PC-9 (cell line): ENCODE measurements at regions not wholly inside any gene's neighbourhood (a gene's known extent, or its start where the extent isn't known, plus 50 kb on each side); places are given as distances from the start of the nearest gene placed in this dataset.

ENCODE experiments used
- BruUV-seq: library from RNA; stranded (reverse); fragments of 400-500 nt; replicated peaks from 2 replicates; lab custom pipeline; 2021; lab: Mats Ljungman, UMichigan
- CTCF ChIA-PET: fragments of 300-600 bp; sonication (Branson Sonifier 250); formaldehyde crosslinking; loops from one replicate; lab custom pipeline; 2022; ENCODE audit warnings: antibody characterized with exemption; lab: Charles Lee
- POLR2A ChIA-PET: fragments of 300-600 bp; sonication (Branson Sonifier 250); formaldehyde crosslinking; loops from one replicate; lab custom pipeline; 2022; ENCODE audit warnings: antibody characterized with exemption; ENCODE audit not compliant: unreplicated experiment; lab: Charles Lee
- DNase-seq, 2 experiments: peaks; one replicate each; pipeline versions ENCODE4 v3.0.0 to v3.0.0-alpha.2; 2015 to 2022; ENCODE audit warnings: mixed read lengths in 1 of 2
- H2AFZ ChIP-seq: fragments of 200-600 bp; sonication (generic); 2 replicates; pipeline ENCODE4 v1.8.1; 2017; ENCODE audit warnings: antibody characterized with exemption
- H3F3A ChIP-seq: fragments of 200-600 bp; sonication (generic); 2 replicates; pipeline ENCODE4 v1.8.1; 2017; ENCODE audit warnings: antibody characterized with exemption, mild to moderate bottlenecking, low read depth; ENCODE audit not compliant: insufficient read depth
- H3K27ac ChIP-seq: fragments of 200-600 bp; sonication (generic); 2 replicates; pipeline ENCODE4 v1.6.1; 2016; ENCODE audit warnings: mixed run types
- H3K27me3 ChIP-seq: fragments of 200-600 bp; sonication (generic); 2 replicates; pipeline ENCODE4 v1.6.1; 2016; ENCODE audit warnings: low read depth, mixed run types; ENCODE audit not compliant: insufficient read depth
- H3K36me3 ChIP-seq: fragments of 200-600 bp; sonication (generic); 2 replicates; pipeline ENCODE4 v1.6.1; 2016; ENCODE audit warnings: low read depth, mixed run types
- H3K4me1 ChIP-seq: fragments of 200-600 bp; sonication (generic); replicated peaks from 2 replicates; pipeline ENCODE4 v1.6.1; 2016; ENCODE audit warnings: mixed run types; ENCODE audit not compliant: insufficient read depth
- H3K4me2 ChIP-seq: fragments of 200-600 bp; sonication (generic); 2 replicates; pipeline ENCODE4 v1.6.1; 2017; ENCODE audit warnings: mixed run types
- H3K4me3 ChIP-seq: fragments of 200-600 bp; sonication (generic); 2 replicates; pipeline ENCODE4 v1.6.1; 2016; ENCODE audit warnings: mixed run types
- H3K79me2 ChIP-seq: fragments of 200-600 bp; sonication (generic); 2 replicates; pipeline ENCODE4 v1.6.1; 2017; ENCODE audit warnings: low read depth, mixed run types
- H3K9me2 ChIP-seq: fragments of 200-600 bp; sonication (generic); 2 replicates; pipeline ENCODE4 v1.8.1; 2017; ENCODE audit warnings: mild to moderate bottlenecking; ENCODE audit not compliant: insufficient read depth
- H3K9me3 ChIP-seq: fragments of 200-600 bp; sonication (generic); 2 replicates; pipeline ENCODE4 v1.8.1; 2016; ENCODE audit warnings: low read depth; ENCODE audit not compliant: insufficient read depth
- H4K20me1 ChIP-seq: fragments of 200-600 bp; sonication (generic); 2 replicates; pipeline ENCODE4 v1.8.1; 2017; ENCODE audit not compliant: insufficient read depth
- CTCF ChIP-seq: fragments of 200-600 bp; sonication (generic); conservative IDR thresholded peaks from 2 replicates; pipeline ENCODE4 v1.6.1; 2017; ENCODE audit warnings: mixed run types, antibody characterized with exemption, mild to moderate bottlenecking, moderate library complexity
- EZH2 ChIP-seq: fragments of 200-600 bp; sonication (generic); IDR thresholded peaks from 2 replicates; pipeline ENCODE4 v1.8.0; 2017; ENCODE audit warnings: antibody characterized with exemption, low read depth
- intact Hi-C: fragments of 100-400 bp; cut with micrococcal nuclease; formaldehyde crosslinking; loops from one replicate; pipeline ENCODE4 v1.10.0; 2022; ENCODE audit not compliant: unreplicated experiment

- Histone ChIP-seq H4K20me1 (0 out of 2 replicates have a peak, but pooled peaks cover 9% of the 10 kb centered on the region), H3F3A (peaks cover 14% of the 10 kb centered on the region; the same call in 1 of the 2 replicates), H3K9me3 (no peaks in the 10 kb centered on the region), H2AFZ (no peak overlapping the region), H3K4me3 (no peak overlapping the region), H3K27me3 (no peaks in the 10 kb centered on the region), H3K9me2 (no peaks in the 10 kb centered on the region), H3K27ac (no peak overlapping the region), H3K79me2 (peaks cover 100% of the 10 kb centered on the region), H3K4me1 (no peaks in the 10 kb centered on the region), H3K36me3 (no peaks in the 10 kb centered on the region), H3K4me2 (no peak overlapping the region)
- ChIA-PET CTCF (no interaction called here), POLR2A (no interaction called here)
- no peak for DNase-seq
- no TSS peak for BruUV-seq
- no peak for TF ChIP-seq EZH2
- no peak for TF ChIP-seq CTCF
- intact Hi-C loops: no loop called here
Observed at GRCh38 chr17:72518753-72519597, 398.2 kb downstream of the SOX9 start.

- H3F3A ChIP-seq: peaks cover 17% of the 10 kb centered on the region; the same call in 1 of the 2 replicates
- no peak overlapping the region for H3K4me2 ChIP-seq
- CTCF ChIA-PET: no interaction called here
- intact Hi-C loops: no loop called here
- POLR2A ChIA-PET: no interaction called here
- no peaks in the 10 kb centered on the region for H3K4me1 ChIP-seq
- H2AFZ ChIP-seq: no peak overlapping the region
- H3K79me2 ChIP-seq: peaks cover 100% of the 10 kb centered on the region
- H3K27me3 ChIP-seq: no peaks in the 10 kb centered on the region
- no peak overlapping the region for H3K27ac ChIP-seq
- 0 out of 2 replicates have a peak, but pooled peaks cover 9% of the 10 kb centered on the region for H4K20me1 ChIP-seq
- BruUV-seq: no TSS peak
- no peaks in the 10 kb centered on the region for H3K36me3 ChIP-seq
- TF ChIP-seq EZH2 (no peak), CTCF (no peak)
- no peak for DNase-seq
- H3K9me2 ChIP-seq: no peaks in the 10 kb centered on the region
- no peaks in the 10 kb centered on the region for H3K9me3 ChIP-seq
- H3K4me3 ChIP-seq: no peak overlapping the region
Observed at GRCh38 chr17:72519598-72519936, 398.7 kb downstream of the SOX9 start.

- H3K27me3 ChIP-seq: no peaks in the 10 kb centered on the region
- no peaks in the 10 kb centered on the region for H3K9me3 ChIP-seq
- no peak overlapping the region for H3K4me3 ChIP-seq
- no peak overlapping the region for H3K27ac ChIP-seq
- H4K20me1 ChIP-seq: 0 out of 2 replicates have a peak, but pooled peaks cover 9% of the 10 kb centered on the region
- peaks cover 100% of the 10 kb centered on the region for H3K79me2 ChIP-seq
- H3F3A ChIP-seq: peaks cover 26% of the 10 kb centered on the region; the same call in 1 of the 2 replicates
- TF ChIP-seq EZH2 (no peak), CTCF (no peak)
- no peak overlapping the region for H3K4me2 ChIP-seq
- no peak for DNase-seq
- no TSS peak for BruUV-seq
- CTCF ChIA-PET: interaction anchor here (0.5 kb wide), 1 partner anchor 1040 kb away, joined by 5 read pairs; no protein-coding TSS in a partner anchor
- intact Hi-C loops: no loop called here
- H3K36me3 ChIP-seq: no peaks in the 10 kb centered on the region
- no peaks in the 10 kb centered on the region for H3K4me1 ChIP-seq
- POLR2A ChIA-PET: interaction anchor here (0.5 kb wide), 1 partner anchor 671 kb away, joined by 5 read pairs; no protein-coding TSS in a partner anchor
- no peaks in the 10 kb centered on the region for H3K9me2 ChIP-seq
- H2AFZ ChIP-seq: no peak overlapping the region
Observed at GRCh38 chr17:72520665-72521303, 400.0 kb downstream of the SOX9 start.
